ENCODE measurements at regions not wholly inside any gene's neighbourhood (a gene's known extent, or its start where the extent isn't known, plus 50 kb on each side); places are given as distances from the start of the nearest gene placed in this dataset.
"Not testable (repeated sequence)": the region's sequence is repeated elsewhere in the genome, so short reads cannot be mapped to it uniquely, and the experiment has no call there.

- no peak for DNase-seq (ENCODE audit: low read depth in 2 of 2)
These were observed 72.2 kb downstream of the SERINC2 start for GRCh38 chr1:31485166-31485565.

DNA sequence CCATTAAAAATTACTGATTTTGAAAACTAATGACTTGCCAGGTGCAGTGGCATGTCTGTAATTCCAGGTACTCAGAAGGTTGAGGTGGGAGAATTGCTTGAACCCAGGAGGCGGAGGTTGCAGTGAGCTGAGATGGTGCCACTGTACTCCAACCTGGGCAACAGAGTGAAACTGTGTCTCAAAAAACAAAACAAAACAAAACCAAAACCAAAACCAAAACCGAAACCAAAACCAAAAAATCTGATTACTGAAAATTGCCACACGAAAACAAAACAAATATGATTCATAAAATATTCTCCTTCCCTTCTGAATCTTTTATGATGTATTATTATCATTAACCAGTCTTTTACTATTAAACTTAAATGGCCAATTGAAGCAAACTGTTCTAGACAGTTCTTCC lies 74.1 kb downstream of the SERINC2 start:
- no peak for DNase-seq (ENCODE audit: low read depth in 2 of 2)

DNA sequence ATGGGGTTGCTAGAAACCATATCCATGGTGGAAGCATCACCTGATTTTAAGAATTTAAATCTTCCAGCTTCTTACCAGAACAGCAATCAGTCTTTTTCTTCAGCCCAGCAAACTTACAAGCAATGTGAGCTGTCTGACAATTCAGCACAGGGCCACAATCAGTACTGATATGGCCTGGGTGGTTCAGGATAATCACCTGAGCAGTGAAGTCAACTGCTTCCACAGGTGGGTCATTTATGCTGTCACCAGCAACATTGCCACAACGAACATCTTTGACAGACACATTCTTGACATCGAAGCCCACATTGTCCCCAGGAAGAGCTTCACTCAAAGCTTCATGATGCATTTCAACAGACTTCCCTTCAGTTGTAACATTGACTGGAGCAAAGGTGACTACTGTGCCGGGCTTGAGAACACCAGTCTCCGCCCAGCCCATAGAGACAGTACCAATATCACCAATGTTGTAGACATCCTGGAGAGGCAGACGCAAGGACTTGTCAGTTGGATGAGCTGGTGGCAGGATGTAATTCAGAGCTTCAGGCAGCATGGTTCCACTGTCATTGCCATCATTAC lies 74.8 kb downstream of the SERINC2 start:
- no peak for DNase-seq (ENCODE audit: low read depth in 2 of 2)

GRCh38 chr1:31488528-31488927 lies 75.5 kb downstream of the SERINC2 start:
- DNase-seq (ENCODE audit: low read depth in 2 of 2): no peak

- not testable (repeated sequence) for DNase-seq (ENCODE audit: low read depth in 2 of 2)
These were observed 76.6 kb downstream of the SERINC2 start for GRCh38 chr1:31489575-31489974.

- DNase-seq (ENCODE audit: low read depth in 2 of 2): not testable (repeated sequence)
These were observed 77.6 kb downstream of the SERINC2 start for GRCh38 chr1:31490596-31490995.

DNA sequence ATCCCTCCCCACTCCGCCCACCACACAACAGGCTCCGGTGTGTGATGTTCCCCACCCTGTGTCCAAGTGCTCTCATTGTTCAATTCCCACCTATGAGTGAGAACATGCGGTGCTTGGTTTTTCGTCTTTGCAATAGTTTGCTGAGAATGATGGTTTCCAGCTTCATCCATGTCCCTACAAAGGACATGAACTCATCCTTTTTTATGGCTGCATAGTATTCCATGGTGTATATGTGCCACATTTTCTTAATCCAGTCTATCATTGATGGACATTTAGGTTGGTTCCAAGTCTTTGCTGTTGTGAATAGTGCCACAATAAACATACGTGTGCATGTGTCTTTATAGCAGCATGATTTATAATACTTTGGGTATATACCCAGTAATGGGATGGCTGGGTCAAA lies 81.0 kb upstream of the TINAGL1 start:
- DNase-seq (ENCODE audit: low read depth in 2 of 2): not testable (repeated sequence)

DNA sequence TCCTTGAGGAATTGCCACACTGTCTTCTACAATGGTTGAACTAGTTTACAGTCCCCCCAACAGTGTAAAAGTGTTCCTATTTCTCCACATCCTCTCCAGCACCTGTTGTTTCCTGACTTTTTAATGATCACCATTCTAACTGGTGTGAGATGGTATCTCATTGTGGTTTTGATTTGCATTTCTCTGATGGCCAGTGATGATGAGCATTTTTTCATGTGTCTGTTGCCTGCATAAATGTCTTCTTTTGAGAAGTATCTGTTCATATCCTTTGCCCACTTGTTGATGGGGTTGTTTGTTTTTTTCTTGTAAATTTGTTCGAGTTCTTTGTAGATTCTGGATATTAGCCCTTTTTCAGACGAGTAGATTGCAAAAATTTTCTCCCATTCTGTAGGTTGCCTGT lies 80.5 kb upstream of the TINAGL1 start:
- DNase-seq (ENCODE audit: low read depth in 2 of 2): not testable (repeated sequence)

DNA sequence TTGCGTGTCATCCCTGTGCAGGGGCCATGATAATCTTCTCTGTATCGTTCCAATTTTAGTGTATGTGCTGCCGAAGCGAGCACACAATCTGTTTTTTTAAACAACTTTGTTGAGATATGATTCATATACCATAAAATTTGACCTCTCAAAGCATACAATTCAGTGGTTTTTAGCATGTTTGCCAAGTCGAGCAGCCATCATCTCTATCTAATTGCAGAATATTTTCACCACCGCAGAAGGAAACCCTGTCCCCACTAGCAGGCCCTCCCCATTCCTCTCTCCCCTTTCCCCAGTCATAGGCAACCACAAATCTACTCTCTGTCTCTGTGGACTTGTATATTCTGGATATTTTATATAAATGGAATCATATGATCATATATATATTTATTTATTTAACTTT lies 78.7 kb upstream of the TINAGL1 start:
- no peak for DNase-seq (ENCODE audit: low read depth in 2 of 2)

DNA sequence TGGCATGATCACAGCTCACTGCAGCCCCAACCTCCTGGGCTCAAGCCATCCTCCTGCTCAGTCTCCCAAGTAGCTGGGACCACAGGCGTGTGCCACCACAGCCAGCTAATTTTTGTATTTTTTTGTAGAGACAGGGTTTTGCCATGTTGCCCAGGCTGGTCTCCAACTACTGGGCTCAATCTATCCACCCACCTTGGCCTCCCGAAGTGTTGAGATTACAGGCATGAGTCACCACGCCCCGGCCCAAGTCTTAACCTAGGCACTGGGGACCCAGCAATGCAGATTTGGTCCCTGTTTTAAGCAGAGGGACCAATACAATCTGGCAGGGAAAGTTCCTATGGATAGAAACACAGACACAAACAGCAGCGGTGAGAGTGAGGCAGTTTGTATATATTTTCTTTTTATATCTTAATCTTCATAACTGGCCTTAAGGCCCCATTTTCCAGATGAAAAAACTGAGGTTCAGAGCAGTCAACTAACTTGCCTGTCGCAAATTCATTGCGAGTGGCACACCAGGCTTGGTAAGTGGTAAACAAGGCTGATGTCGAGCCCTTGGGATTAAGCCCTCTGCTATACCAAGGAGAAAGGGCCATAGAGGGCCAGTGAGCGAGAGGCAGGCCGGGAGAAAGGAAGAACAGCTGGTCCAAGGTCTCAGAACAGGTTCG lies 77.8 kb upstream of the TINAGL1 start:
- no peak for DNase-seq (ENCODE audit: low read depth in 2 of 2)

GRCh38 chr1:31501505-31501904 lies 74.8 kb upstream of the TINAGL1 start:
- DNase-seq (ENCODE audit: low read depth in 2 of 2): no peak

DNA sequence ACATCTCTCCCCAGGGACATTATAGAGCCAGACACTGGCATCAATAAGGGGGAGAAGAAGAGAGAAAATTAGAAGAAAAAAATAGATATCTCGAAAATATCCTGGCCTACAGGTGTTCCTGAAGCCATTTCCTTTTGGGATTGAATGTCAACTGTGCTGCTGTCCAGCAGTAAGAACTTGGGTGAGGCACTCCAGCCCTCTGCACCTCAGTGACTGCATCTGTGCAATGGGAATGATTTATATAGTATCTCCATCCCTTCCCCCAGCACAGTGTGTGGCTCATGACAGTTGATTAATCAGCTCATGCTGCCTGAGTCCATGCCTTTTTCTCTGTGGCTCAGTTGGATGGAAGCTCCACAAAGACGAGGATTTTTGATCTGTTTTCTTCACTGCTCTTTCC lies 74.1 kb upstream of the TINAGL1 start:
- no peak for DNase-seq (ENCODE audit: low read depth in 2 of 2)

- DNase-seq (ENCODE audit: low read depth in 2 of 2): no peak
These were observed 73.3 kb upstream of the TINAGL1 start for GRCh38 chr1:31502926-31503511.

DNA sequence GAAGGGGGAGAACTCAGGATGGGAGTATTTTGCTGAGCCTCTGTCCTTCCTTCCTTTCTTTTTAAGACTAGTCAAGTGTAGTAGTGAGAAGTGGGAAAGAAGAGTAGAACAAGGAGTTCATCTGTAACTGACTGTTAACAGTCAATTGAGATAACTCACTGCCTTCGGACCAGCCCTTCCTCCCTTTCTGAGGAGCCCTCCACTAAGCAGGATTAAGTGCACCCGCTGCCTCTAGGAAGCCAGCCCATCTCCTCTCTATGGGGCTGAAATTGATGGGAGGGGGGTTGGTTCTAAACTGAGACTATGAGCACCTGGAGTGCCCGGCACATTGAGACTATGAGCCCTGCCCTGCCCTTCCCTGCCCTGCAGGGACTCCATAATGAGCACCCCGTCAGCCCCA lies 72.7 kb upstream of the TINAGL1 start:
- DNase-seq (ENCODE audit: low read depth in 2 of 2): no peak

DNA sequence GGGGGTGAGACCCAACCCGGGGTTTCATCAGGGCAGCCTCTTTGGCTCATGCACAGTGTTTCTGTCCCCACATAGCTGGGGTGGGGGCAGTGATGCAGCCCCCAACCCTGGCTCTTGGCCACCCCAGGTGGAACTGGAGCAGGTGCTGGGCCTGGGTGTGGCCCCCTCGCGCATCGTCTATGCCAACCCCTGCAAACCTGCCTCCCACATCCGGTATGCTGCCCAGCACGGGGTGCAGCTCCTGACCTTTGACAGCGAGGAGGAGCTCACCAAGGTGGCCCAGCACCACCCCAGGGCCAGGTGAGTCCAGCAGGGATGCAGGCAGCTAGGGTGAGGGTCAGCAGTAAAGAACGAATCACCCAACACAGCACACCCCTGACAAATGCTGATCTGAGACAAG lies 72.3 kb upstream of the TINAGL1 start:
- no peak for DNase-seq (ENCODE audit: low read depth in 2 of 2)

DNA sequence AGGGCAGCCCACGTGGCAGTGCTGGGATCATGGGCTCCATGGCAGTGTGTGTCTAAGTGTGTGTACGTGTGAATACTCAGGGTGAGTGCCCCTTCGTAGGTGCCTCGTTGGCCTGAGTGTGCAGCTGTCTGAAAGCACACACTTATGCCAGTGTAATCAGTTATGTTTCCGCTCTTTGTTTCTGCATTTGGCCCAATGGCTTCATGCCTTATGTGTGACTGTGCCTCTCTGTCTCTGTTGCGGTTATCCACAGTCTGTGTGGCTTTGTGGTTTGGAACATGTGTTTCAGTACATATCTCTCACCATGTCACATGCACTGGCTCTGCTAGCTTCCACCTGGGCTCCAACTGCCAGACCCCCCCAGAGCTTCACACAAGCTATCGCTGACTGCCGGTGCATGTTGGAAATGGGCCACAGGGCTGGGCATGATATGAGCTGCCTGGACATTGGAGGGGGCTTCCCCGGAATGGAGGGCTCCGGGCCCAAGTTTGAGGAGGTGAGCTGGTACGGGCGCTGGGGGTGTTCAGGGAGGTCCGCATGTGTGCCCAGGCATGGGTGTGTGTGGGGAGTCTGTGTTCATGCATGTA lies 70.3 kb upstream of the TINAGL1 start:
- peak; percentile 8 to 9 for DNase-seq (ENCODE audit: low read depth in 2 of 2)

GRCh38 chr1:31507221-31507620 lies 69.1 kb upstream of the TINAGL1 start:
- no peak for DNase-seq (ENCODE audit: low read depth in 2 of 2)

- DNase-seq (ENCODE audit: low read depth in 2 of 2): no peak
These were observed 68.4 kb upstream of the TINAGL1 start for GRCh38 chr1:31507676-31508530.

DNA sequence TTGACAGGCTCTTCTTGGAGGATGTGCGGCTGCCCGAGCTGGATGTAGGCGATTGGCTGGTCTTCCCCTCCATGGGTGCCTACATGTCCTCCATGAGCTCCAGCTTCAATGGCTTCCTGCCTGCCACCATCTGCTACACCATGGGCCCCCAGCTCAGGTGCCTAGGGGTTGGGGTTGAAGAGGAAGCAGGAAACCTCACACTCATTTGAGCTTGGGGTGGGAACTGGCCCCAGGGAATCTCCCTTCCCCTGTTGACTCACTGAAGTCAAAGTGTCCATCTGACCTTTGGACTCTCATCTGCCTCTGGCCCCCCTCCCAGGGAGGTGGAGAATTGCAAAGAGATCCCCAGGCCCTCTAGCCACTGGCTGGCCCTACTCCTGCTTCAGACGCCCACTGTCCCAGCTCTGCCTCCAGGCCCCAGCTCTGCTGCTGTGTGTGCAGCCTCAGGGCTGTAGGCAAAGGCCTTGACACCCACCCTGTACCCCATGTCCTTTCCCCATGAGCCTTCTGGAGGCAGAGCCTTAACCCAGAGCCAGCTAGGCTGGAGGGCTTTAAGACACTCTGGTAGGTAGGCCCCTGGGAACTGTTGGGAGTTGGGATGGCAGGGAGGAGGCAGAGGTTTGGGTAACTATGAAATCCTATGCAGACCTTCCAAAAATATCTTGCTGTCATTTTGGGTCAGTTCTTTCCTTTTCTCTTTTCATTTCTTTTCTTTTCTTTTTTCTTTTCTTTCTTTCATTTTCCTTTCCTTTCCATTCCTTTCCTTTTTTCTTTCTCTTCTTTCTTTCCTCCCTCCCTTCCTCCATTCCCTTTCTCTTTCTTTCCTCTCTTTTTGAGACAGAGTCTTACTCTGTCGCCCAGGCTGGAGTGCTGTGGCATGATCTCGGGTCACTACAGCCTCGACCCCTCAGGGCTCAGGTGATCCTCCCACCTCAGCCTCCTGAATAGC lies 66.9 kb upstream of the TINAGL1 start:
- no peak for DNase-seq (ENCODE audit: low read depth in 2 of 2)

DNA sequence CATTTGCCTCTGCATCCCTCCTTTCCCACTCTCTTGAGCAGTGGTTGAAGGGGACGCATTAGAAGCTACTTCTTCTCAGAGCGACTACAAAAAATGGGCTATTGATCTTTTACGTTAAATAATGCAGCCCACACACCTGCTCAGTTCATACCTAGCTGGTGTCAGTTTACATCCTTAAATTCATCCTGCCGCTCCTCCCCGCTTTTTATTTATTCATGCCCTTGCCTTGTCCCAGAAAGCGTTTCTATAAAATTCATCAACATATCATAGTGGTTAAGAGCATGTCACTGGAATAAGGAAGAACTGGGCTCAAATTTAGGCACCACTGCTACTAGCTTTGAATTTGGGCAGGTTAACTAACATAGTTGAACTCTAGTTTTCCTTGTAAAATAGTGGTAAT lies 66.0 kb upstream of the TINAGL1 start:
- no peak for DNase-seq (ENCODE audit: low read depth in 2 of 2)

Measured in stimulated activated CD4-positive, alpha-beta T cell treated with anti-CD3 and anti-CD28 coated beads, Interleukin-12 subunit alpha, Interleukin-12 subunit beta, amount 100 ng/mL, for 24 hours (primary cell).